ENCODE measurements at regions not wholly inside any gene's neighbourhood (a gene's known extent, or its start where the extent isn't known, plus 50 kb on each side); places are given as distances from the start of the nearest gene placed in this dataset.

DNA sequence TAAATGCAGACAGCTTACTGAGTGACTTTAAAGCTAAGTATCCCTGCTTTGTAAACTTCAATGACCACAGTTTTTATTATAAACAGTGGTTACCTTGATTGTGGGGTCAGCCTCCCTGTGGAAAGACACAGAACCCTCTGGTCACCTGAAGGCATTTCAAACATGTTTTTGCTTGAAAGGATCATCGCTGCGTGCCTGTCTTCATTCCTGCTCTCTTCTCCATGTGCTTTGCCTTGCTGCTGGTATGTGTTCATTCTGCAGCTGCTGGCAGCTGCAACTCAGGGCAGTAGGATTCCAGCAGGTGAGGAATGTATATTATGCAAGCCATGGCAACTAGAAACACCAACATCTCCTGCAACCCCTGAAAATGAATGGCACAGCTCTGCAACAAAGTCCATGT lies 81.0 kb upstream of the VAV3 start:
- TF ChIP-seq CTCF (IDR thresholded peaks at IDR 0.05; ENCODE audit: insufficient read depth, low read length, poor library complexity, severe bottlenecking) = no peak
- no peak for TF ChIP-seq EZH2phosphoT487 (conservative IDR thresholded peaks at IDR 0.05; ENCODE audit: low read length)
